Parathyroid adenoma (tissue), 2 donors: ENCODE measurements at regions not wholly inside any gene's neighbourhood (a gene's known extent, or its start where the extent isn't known, plus 50 kb on each side); places are given as distances from the start of the nearest gene placed in this dataset.

Experiments
- H2AFZ ChIP-seq: fragments of 300-600 bp; sonication (generic); one replicate; pipeline ENCODE4 v1.7.0; 2017; ENCODE audit warnings: antibody characterized with exemption, mild to moderate bottlenecking
- H3K27ac ChIP-seq: fragments of 300-600 bp; sonication (generic); one replicate; pipeline ENCODE4 v1.7.0; 2017
- H3K27me3 ChIP-seq: fragments of 300-600 bp; sonication (generic); one replicate; pipeline ENCODE4 v1.7.0; 2017; ENCODE audit warnings: low read length; ENCODE audit not compliant: control insufficient read depth, insufficient read depth
- H3K36me3 ChIP-seq: fragments of 300-600 bp; sonication (generic); one replicate; pipeline ENCODE4 v1.7.0; 2017; ENCODE audit warnings: low read length; ENCODE audit not compliant: control insufficient read depth, insufficient read depth
- H3K4me1 ChIP-seq: fragments of 300-600 bp; sonication (generic); one replicate; pipeline ENCODE4 v1.7.0; 2017; ENCODE audit warnings: control low read depth
- H3K4me2 ChIP-seq: fragments of 300-600 bp; sonication (generic); one replicate; pipeline ENCODE4 v1.7.0; 2017; ENCODE audit warnings: low read length
- H3K4me3 ChIP-seq: fragments of 300-600 bp; sonication (generic); one replicate; pipeline ENCODE4 v1.7.0; 2017; ENCODE audit warnings: low read depth, low read length
- H3K79me2 ChIP-seq: fragments of 300-600 bp; sonication (generic); one replicate; pipeline ENCODE4 v1.7.0; 2017; ENCODE audit warnings: control low read depth
- H3K9ac ChIP-seq: fragments of 300-600 bp; sonication (generic); one replicate; pipeline ENCODE4 v1.7.0; 2017; ENCODE audit warnings: mild to moderate bottlenecking
- H3K9me3 ChIP-seq: fragments of 300-600 bp; sonication (generic); one replicate; pipeline ENCODE4 v1.7.0; 2017; ENCODE audit warnings: low read length; ENCODE audit not compliant: control insufficient read depth
- CTCF ChIP-seq: fragments of 300-600 bp; sonication (generic); IDR thresholded peaks from one replicate; pipeline ENCODE4 v1.7.0; 2017; ENCODE audit warnings: antibody characterized with exemption, mild to moderate bottlenecking
- donor health status: primary hyperparathyroidism.

GRCh38 chr4:138007572-138007971, 234.6 kb downstream of the SLC7A11 start:
- H3K36me3 ChIP-seq: no peaks in the 10 kb centered on the region

GRCh38 chr4:138005486-138005885, 236.7 kb downstream of the SLC7A11 start:
- H3K4me3 ChIP-seq: no peak overlapping the region
- no peak for TF ChIP-seq CTCF
- no peak overlapping the region for H3K27ac ChIP-seq
- no peaks in the 10 kb centered on the region for H3K27me3 ChIP-seq
- no peaks in the 10 kb centered on the region for H3K9me3 ChIP-seq
- H3K4me1 ChIP-seq: no peaks in the 10 kb centered on the region
- no peaks in the 10 kb centered on the region for H3K36me3 ChIP-seq
- H3K79me2 ChIP-seq: no peaks in the 10 kb centered on the region
- H2AFZ ChIP-seq: no peak overlapping the region
- H3K9ac ChIP-seq: no peak overlapping the region
- no peak overlapping the region for H3K4me2 ChIP-seq

More at GRCh38 chr4:138007572-138007971, 234.6 kb downstream of the SLC7A11 start:
- Histone ChIP-seq H3K27ac (no peak overlapping the region), H3K27me3 (no peaks in the 10 kb centered on the region), H3K9me3 (no peaks in the 10 kb centered on the region), H3K79me2 (no peaks in the 10 kb centered on the region), H3K4me2 (no peak overlapping the region), H3K4me3 (no peak overlapping the region), H3K9ac (no peak overlapping the region), H2AFZ (no peak overlapping the region), H3K4me1 (no peaks in the 10 kb centered on the region)
- no peak for TF ChIP-seq CTCF

GRCh38 chr4:138003248-138003647, 238.9 kb downstream of the SLC7A11 start:
- Histone ChIP-seq H3K9me3 (no peaks in the 10 kb centered on the region), H3K9ac (no peak overlapping the region), H3K4me3 (no peak overlapping the region), H3K79me2 (no peaks in the 10 kb centered on the region), H3K27me3 (no peaks in the 10 kb centered on the region), H2AFZ (no peak overlapping the region), H3K4me2 (no peak overlapping the region), H3K27ac (no peak overlapping the region), H3K4me1 (no peaks in the 10 kb centered on the region), H3K36me3 (no peaks in the 10 kb centered on the region)
- TF ChIP-seq CTCF: no peak

- H3K79me2 ChIP-seq: no peaks in the 10 kb centered on the region
- no peak overlapping the region for H3K9ac ChIP-seq
- no peaks in the 10 kb centered on the region for H3K27me3 ChIP-seq
- no peaks in the 10 kb centered on the region for H3K4me1 ChIP-seq
- TF ChIP-seq CTCF: no peak
- H3K36me3 ChIP-seq: no peaks in the 10 kb centered on the region
- no peaks in the 10 kb centered on the region for H3K9me3 ChIP-seq
- H2AFZ ChIP-seq: no peak overlapping the region
- no peak overlapping the region for H3K4me3 ChIP-seq
- H3K4me2 ChIP-seq: no peak overlapping the region
- no peak overlapping the region for H3K27ac ChIP-seq
These were observed 243.3 kb downstream of the SLC7A11 start for GRCh38 chr4:137998666-137999429.

GRCh38 chr4:137997496-137997895, 244.7 kb downstream of the SLC7A11 start:
- no peaks in the 10 kb centered on the region for H3K9me3 ChIP-seq
- H3K27ac ChIP-seq: no peak overlapping the region
- no peaks in the 10 kb centered on the region for H3K79me2 ChIP-seq
- TF ChIP-seq CTCF: no peak
- no peaks in the 10 kb centered on the region for H3K27me3 ChIP-seq
- H3K36me3 ChIP-seq: no peaks in the 10 kb centered on the region
- no peaks in the 10 kb centered on the region for H3K4me1 ChIP-seq
- H3K9ac ChIP-seq: no peak overlapping the region
- no peak overlapping the region for H3K4me3 ChIP-seq
- no peak overlapping the region for H2AFZ ChIP-seq
- H3K4me2 ChIP-seq: no peak overlapping the region
